Bronchial epithelial cell (primary cell): ENCODE measurements at regions not wholly inside any gene's neighbourhood (a gene's known extent, or its start where the extent isn't known, plus 50 kb on each side); places are given as distances from the start of the nearest gene placed in this dataset.

Experiments
- DNase-seq: peaks from one replicate; pipeline ENCODE4 v3.0.0-alpha.2; 2010; ENCODE audit warnings: low read depth
- FAIRE-seq: peaks from 2 replicates; lab custom pipeline; 2011; peaks lifted over from hg19 to GRCh38; lab: Jason Lieb, UNC
- H3K27me3 ChIP-seq: 2 replicates; pipeline ENCODE4 v1.5.1; 2011; ENCODE audit warnings: low read length; ENCODE audit not compliant: control insufficient read depth, insufficient read depth
- H3K36me3 ChIP-seq: 2 replicates; pipeline ENCODE4 v1.5.1; 2011; ENCODE audit warnings: low read length; ENCODE audit not compliant: control insufficient read depth, insufficient read depth
- H3K4me3 ChIP-seq: 2 replicates; pipeline ENCODE4 v1.5.1; 2011; ENCODE audit warnings: mild to moderate bottlenecking, low read depth, low read length, control low read depth
- TF ChIP-seq, protein P1 (sequence below): IDR thresholded peaks from 2 replicates; pipeline ENCODE4 v1.5.1; 2011; ENCODE audit warnings: mild to moderate bottlenecking, moderate library complexity, low read length, control low read depth, inconsistent platforms; ENCODE audit not compliant: insufficient read depth, severe bottlenecking

DNA sequence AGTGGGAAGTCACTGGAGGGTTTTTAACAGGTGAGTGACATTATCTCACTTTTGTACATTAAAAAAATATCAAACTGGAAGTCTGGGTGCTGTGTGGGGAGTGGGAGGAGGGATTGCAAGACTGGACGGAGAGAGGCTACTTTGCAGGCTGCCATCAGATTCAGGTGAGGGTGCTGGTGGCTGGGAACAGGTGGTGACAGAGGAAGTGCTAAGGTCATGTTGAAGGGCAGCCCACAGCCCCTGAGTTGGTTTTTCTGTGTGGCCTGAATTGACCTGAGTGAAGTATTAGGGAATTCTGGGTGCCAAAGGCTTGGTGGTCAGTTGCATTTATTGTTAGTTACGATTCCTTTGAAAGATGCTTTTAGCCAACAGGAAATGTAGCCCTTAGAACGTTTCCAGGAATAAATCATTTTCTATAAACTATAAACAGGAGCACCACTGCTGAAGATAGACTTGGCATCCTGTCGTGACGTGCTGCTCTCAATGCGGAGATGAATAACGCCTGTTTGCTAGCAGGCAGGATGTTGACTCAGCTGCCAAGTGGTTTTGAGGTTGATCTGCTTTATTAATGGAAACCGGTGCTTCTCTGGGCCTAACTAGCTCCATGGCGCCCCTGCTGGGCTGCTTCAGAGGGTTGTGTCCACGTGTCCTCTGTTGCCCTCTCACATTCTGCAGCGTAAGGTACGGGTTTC lies 707.5 kb upstream of the TMEM132C start:
- DNase-seq, result peak; percentile 83
- H3K4me3 ChIP-seq, result no peak overlapping the region
- TF ChIP-seq, protein P1, sequence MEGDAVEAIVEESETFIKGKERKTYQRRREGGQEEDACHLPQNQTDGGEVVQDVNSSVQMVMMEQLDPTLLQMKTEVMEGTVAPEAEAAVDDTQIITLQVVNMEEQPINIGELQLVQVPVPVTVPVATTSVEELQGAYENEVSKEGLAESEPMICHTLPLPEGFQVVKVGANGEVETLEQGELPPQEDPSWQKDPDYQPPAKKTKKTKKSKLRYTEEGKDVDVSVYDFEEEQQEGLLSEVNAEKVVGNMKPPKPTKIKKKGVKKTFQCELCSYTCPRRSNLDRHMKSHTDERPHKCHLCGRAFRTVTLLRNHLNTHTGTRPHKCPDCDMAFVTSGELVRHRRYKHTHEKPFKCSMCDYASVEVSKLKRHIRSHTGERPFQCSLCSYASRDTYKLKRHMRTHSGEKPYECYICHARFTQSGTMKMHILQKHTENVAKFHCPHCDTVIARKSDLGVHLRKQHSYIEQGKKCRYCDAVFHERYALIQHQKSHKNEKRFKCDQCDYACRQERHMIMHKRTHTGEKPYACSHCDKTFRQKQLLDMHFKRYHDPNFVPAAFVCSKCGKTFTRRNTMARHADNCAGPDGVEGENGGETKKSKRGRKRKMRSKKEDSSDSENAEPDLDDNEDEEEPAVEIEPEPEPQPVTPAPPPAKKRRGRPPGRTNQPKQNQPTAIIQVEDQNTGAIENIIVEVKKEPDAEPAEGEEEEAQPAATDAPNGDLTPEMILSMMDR, result peak; percentile 65
- no peak for FAIRE-seq
- no peaks in the 10 kb centered on the region for H3K36me3 ChIP-seq
- no peaks in the 10 kb centered on the region for H3K27me3 ChIP-seq

DNA sequence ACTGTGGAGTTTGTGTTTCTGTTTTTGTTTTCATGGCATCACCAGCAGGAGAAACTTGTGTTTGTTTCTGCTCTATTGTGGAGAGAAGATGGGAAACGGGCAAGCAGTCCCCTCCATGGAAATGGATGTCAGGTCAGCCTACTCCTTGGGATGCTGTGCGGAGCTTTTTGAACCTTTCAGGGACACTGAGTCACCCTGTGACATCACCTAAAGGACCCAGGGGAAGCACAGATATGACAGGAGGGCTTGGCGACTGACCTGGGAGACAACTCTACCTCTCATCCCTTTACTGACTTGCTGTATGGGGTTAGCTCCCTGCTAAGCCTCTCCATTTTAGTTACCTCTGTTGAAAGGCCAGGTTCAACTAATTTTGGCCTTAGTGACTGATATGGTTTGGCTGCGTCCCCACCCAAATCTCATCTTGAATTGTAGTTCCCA lies 706.9 kb upstream of the TMEM132C start:
- Histone ChIP-seq H3K4me3 (no peak overlapping the region), H3K36me3 (no peaks in the 10 kb centered on the region), H3K27me3 (no peaks in the 10 kb centered on the region)
- DNase-seq (no peak), FAIRE-seq (no peak)
- TF ChIP-seq, protein P1, result no peak

DNA sequence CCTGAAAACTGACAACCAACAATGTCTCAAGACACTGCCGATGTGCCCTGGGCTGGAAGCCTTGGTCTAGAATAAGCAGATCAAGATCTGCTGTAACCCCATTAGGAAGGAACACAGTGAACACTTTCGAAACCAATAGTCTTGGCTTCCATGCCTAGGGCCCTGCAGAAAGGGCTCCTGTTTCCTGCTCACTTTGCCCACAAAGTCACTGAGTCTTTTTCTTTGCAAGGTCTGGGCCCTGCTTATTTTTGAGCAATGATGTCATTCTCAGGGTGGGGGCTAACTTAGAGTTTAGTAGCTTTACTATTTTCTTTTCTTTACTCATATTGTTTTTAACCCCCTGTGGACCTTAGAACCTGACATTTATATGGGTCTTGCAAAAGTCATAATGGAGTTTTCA lies 704.2 kb upstream of the TMEM132C start:
- H3K4me3 ChIP-seq, result no peak overlapping the region
- no peaks in the 10 kb centered on the region for H3K27me3 ChIP-seq
- no peaks in the 10 kb centered on the region for H3K36me3 ChIP-seq
- FAIRE-seq (no peak), DNase-seq (no peak)
- TF ChIP-seq, protein P1, result no peak

DNA sequence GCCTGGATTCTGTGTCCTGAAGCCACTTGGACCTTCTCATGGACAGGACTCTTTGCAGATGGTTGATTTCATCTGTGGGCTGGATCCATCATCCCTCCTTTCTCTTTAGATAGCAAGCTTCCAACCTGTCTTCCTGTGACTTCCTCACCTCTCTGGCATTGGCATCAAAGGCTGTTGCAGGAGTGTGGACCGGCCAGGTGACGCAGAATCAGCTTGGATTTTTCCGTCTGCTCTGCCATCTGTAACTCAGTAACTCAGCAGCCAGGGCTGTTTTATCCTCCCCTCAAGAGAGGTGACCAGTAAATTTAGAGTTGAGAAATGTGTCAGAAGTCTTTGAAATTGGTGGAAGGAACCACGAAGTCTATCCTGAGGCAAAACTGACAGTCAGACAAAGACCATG lies 701.7 kb upstream of the TMEM132C start:
- TF ChIP-seq, protein P1, result no peak
- DNase-seq (no peak), FAIRE-seq (no peak)
- Histone ChIP-seq H3K27me3 (no peaks in the 10 kb centered on the region), H3K4me3 (no peak overlapping the region), H3K36me3 (no peaks in the 10 kb centered on the region)

DNA sequence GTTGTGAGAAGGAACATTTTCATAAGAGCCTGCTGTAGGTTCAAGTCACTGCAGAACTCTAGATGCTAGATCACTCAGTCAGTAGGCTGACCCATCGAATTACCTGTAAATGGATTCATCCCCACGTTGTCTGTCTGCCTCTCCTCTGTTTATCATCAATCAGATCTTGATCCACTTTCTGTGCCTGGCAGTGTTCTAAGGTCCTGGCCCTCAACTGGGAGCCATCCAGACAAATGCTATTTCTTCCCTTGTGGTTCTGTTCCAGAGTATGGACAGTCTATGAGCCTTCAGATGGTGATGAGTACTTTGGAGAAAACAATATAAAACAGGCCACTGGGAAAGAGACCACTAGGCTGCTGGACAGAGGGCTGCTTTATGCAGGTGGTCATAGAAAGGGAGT lies 699.4 kb upstream of the TMEM132C start:
- FAIRE-seq (peak; percentile 36), DNase-seq (no peak)
- Histone ChIP-seq H3K27me3 (no peaks in the 10 kb centered on the region), H3K4me3 (no peak overlapping the region), H3K36me3 (no peaks in the 10 kb centered on the region)
- TF ChIP-seq, protein P1, result no peak

DNA sequence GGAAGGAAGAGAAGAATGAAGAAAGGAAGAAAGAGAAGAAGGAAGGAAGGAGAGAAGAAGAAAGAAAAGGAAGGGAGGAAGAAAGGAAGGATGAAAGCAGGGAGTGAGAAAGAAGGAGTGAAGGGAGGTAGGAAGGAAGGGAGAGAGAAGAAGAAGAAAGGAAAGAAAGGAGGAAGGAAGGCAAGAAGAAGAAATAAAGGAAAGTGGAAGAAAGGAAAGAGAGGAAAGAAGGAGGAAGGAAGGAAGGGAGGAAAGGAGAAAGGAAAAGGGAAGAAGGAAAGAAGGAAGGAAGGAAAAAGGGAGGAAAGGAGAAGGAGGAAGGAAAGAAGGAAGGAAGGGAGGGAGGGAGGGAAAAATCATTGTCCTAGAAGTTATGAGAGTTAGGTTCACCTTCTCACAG lies 696.6 kb upstream of the TMEM132C start:
- TF ChIP-seq, protein P1, result no peak
- Histone ChIP-seq H3K4me3 (no peak overlapping the region), H3K36me3 (no peaks in the 10 kb centered on the region), H3K27me3 (no peaks in the 10 kb centered on the region)
- FAIRE-seq, result no peak
- DNase-seq, result no peak
